Naive B cell (primary cell): ENCODE measurements at regions not wholly inside any gene's neighbourhood (a gene's known extent, or its start where the extent isn't known, plus 50 kb on each side); places are given as distances from the start of the nearest gene placed in this dataset.

ENCODE experiments used
- ATAC-seq, 2 donors: fragments of 150-1000 bp; cut with Tn5 transposase; 2 replicates each; pipeline ENCODE4 v1.10.0; 2021; ENCODE audit warnings: low read depth in 2 of 2, mild to moderate bottlenecking in 2 of 2, moderate library complexity in 2 of 2
- DNase-seq: peaks from one replicate; pipeline ENCODE4 v3.0.0; 2022
- H3K27ac Mint-ChIP-seq, 6 donors: one replicate each; pipeline ENCODE4 v1.8.0; 2020 to 2022; ENCODE audit warnings: mild to moderate bottlenecking in 6 of 6, mixed read lengths in 6 of 6, moderate library complexity in 5 of 6, inconsistent platforms in 2 of 6
- H3K27me3 Mint-ChIP-seq, 3 donors: one replicate each; pipeline ENCODE4 v1.8.0; 2021 to 2022; ENCODE audit warnings: mixed read lengths in 3 of 3, mild to moderate bottlenecking in 1 of 3
- H3K36me3 Mint-ChIP-seq, 2 donors: one replicate each; pipeline ENCODE4 v1.8.0; 2020 to 2022; ENCODE audit warnings: mixed read lengths in 2 of 2, inconsistent platforms in 1 of 2, mild to moderate bottlenecking in 1 of 2
- H3K4me1 Mint-ChIP-seq, 3 donors: one replicate each; pipeline ENCODE4 v1.8.0; 2020 to 2022; ENCODE audit warnings: mixed read lengths in 3 of 3, inconsistent platforms in 1 of 3, mild to moderate bottlenecking in 1 of 3, moderate library complexity in 1 of 3
- H3K4me3 Mint-ChIP-seq, 8 donors: one replicate each; pipeline ENCODE4 v1.8.0; 2020 to 2022; ENCODE audit warnings: mild to moderate bottlenecking in 8 of 8, mixed read lengths in 8 of 8, moderate library complexity in 8 of 8, inconsistent platforms in 2 of 8
- H3K9me3 Mint-ChIP-seq, 7 donors: one replicate each; pipeline ENCODE4 v1.8.0; 2020 to 2022; ENCODE audit warnings: mixed read lengths in 7 of 7, mild to moderate bottlenecking in 5 of 7, inconsistent platforms in 2 of 7, moderate library complexity in 1 of 7

GRCh38 chr4:43864616-43865146 lies 583.9 kb downstream of the KCTD8 start:
- Mint-ChIP-seq H3K4me3 (no peak overlapping the region), H3K27me3 (peaks cover 0 to 2% (median 0%) of the 10 kb centered on the region in 3 donors), H3K9me3 (peaks cover 0 to 4% (median 0%) of the 10 kb centered on the region in 7 donors), H3K4me1 (no peaks in the 10 kb centered on the region), H3K27ac (no peak overlapping the region), H3K36me3 (no peaks in the 10 kb centered on the region)
- no peak for ATAC-seq
- no peak for DNase-seq

GRCh38 chr4:43867908-43868307 lies 580.7 kb downstream of the KCTD8 start:
- DNase-seq (no peak), ATAC-seq (no peak)
- Mint-ChIP-seq H3K4me1 (no peaks in the 10 kb centered on the region), H3K27me3 (no peaks in the 10 kb centered on the region), H3K27ac (no peak overlapping the region), H3K9me3 (peaks cover 0 to 7% (median 3%) of the 10 kb centered on the region in 7 donors), H3K36me3 (no peaks in the 10 kb centered on the region), H3K4me3 (no peak overlapping the region)

GRCh38 chr4:43875655-43876054 lies 573.0 kb downstream of the KCTD8 start:
- DNase-seq, result no peak
- H3K36me3 Mint-ChIP-seq, result no peaks in the 10 kb centered on the region
- H3K4me3 Mint-ChIP-seq, result no peak overlapping the region
- H3K27ac Mint-ChIP-seq, result no peak overlapping the region
- ATAC-seq, result no peak
- no peaks in the 10 kb centered on the region for H3K4me1 Mint-ChIP-seq
- H3K27me3 Mint-ChIP-seq, result no peaks in the 10 kb centered on the region
- peaks cover 1 to 9% (median 3%) of the 10 kb centered on the region in 7 donors for H3K9me3 Mint-ChIP-seq

GRCh38 chr4:43882470-43882869 lies 566.1 kb downstream of the KCTD8 start:
- no peaks in the 10 kb centered on the region for H3K36me3 Mint-ChIP-seq
- peaks cover 0 to 8% (median 0%) of the 10 kb centered on the region in 7 donors for H3K9me3 Mint-ChIP-seq
- H3K4me1 Mint-ChIP-seq, result no peaks in the 10 kb centered on the region
- no peaks in the 10 kb centered on the region for H3K27me3 Mint-ChIP-seq
- no peak for ATAC-seq
- H3K27ac Mint-ChIP-seq, result no peak overlapping the region
- no peak overlapping the region for H3K4me3 Mint-ChIP-seq
- no peak for DNase-seq

GRCh38 chr4:43886196-43886595 lies 562.4 kb downstream of the KCTD8 start:
- Mint-ChIP-seq H3K9me3 (peaks cover 0 to 5% (median 0%) of the 10 kb centered on the region in 7 donors), H3K27me3 (no peaks in the 10 kb centered on the region), H3K4me1 (no peaks in the 10 kb centered on the region), H3K36me3 (no peaks in the 10 kb centered on the region), H3K27ac (no peak overlapping the region), H3K4me3 (no peak overlapping the region)
- DNase-seq (no peak), ATAC-seq (no peak)

- H3K27me3 Mint-ChIP-seq, result no peaks in the 10 kb centered on the region
- H3K36me3 Mint-ChIP-seq, result no peaks in the 10 kb centered on the region
- no peak overlapping the region for H3K27ac Mint-ChIP-seq
- H3K4me3 Mint-ChIP-seq, result no peak overlapping the region
- DNase-seq (no peak), ATAC-seq (no peak)
- no peaks in the 10 kb centered on the region for H3K4me1 Mint-ChIP-seq
- peaks cover 0 to 10% (median 4%) of the 10 kb centered on the region in 7 donors for H3K9me3 Mint-ChIP-seq
Observed at GRCh38 chr4:43898836-43899235, 549.8 kb downstream of the KCTD8 start.

- no peak overlapping the region for H3K4me3 Mint-ChIP-seq
- peaks cover 0 to 3% (median 0%) of the 10 kb centered on the region in 7 donors for H3K9me3 Mint-ChIP-seq
- H3K27ac Mint-ChIP-seq, result no peak overlapping the region
- H3K4me1 Mint-ChIP-seq, result no peaks in the 10 kb centered on the region
- H3K27me3 Mint-ChIP-seq, result no peaks in the 10 kb centered on the region
- ATAC-seq (no peak), DNase-seq (no peak)
- H3K36me3 Mint-ChIP-seq, result no peaks in the 10 kb centered on the region
Observed at GRCh38 chr4:43903456-43903855, 545.2 kb downstream of the KCTD8 start.

- H3K9me3 Mint-ChIP-seq, result peaks cover 5 to 16% (median 9%) of the 10 kb centered on the region in 7 donors
- ATAC-seq, result no peak
- H3K4me3 Mint-ChIP-seq, result no peak overlapping the region
- no peak overlapping the region for H3K27ac Mint-ChIP-seq
- H3K27me3 Mint-ChIP-seq, result no peaks in the 10 kb centered on the region
- no peaks in the 10 kb centered on the region for H3K36me3 Mint-ChIP-seq
- no peaks in the 10 kb centered on the region for H3K4me1 Mint-ChIP-seq
- DNase-seq, result no peak
Observed at GRCh38 chr4:43918377-43918776, 530.2 kb downstream of the KCTD8 start.

GRCh38 chr4:43932448-43932847 lies 516.2 kb downstream of the KCTD8 start:
- H3K27ac Mint-ChIP-seq, result no peak overlapping the region
- DNase-seq (no peak), ATAC-seq (no peak)
- no peaks in the 10 kb centered on the region for H3K4me1 Mint-ChIP-seq
- H3K27me3 Mint-ChIP-seq, result no peaks in the 10 kb centered on the region
- H3K4me3 Mint-ChIP-seq, result no peak overlapping the region
- H3K9me3 Mint-ChIP-seq, result peaks cover 0 to 4% (median 0%) of the 10 kb centered on the region in 7 donors
- H3K36me3 Mint-ChIP-seq, result no peaks in the 10 kb centered on the region

GRCh38 chr4:43943998-43944397 lies 504.6 kb downstream of the KCTD8 start:
- H3K4me3 Mint-ChIP-seq, result no peak overlapping the region
- no peaks in the 10 kb centered on the region for H3K36me3 Mint-ChIP-seq

GRCh38 chr4:43959976-43960375 lies 488.6 kb downstream of the KCTD8 start:
- ATAC-seq (no peak), DNase-seq (no peak)
- H3K4me1 Mint-ChIP-seq, result no peaks in the 10 kb centered on the region
- peaks cover 0 to 6% (median 0%) of the 10 kb centered on the region in 7 donors for H3K9me3 Mint-ChIP-seq
- H3K27ac Mint-ChIP-seq, result no peak overlapping the region
- H3K27me3 Mint-ChIP-seq, result no peaks in the 10 kb centered on the region
- H3K4me3 Mint-ChIP-seq, result no peak overlapping the region
- no peaks in the 10 kb centered on the region for H3K36me3 Mint-ChIP-seq

More at GRCh38 chr4:43943998-43944397, 504.6 kb downstream of the KCTD8 start:
- Mint-ChIP-seq H3K4me1 (no peaks in the 10 kb centered on the region), H3K9me3 (no peaks in the 10 kb centered on the region), H3K27ac (no peak overlapping the region), H3K27me3 (no peaks in the 10 kb centered on the region)
- no peak for DNase-seq
- ATAC-seq, result no peak

- H3K4me3 Mint-ChIP-seq, result no peak overlapping the region
- ATAC-seq (no peak), DNase-seq (no peak)
- H3K9me3 Mint-ChIP-seq, result peaks cover 0 to 2% (median 0%) of the 10 kb centered on the region in 7 donors
- peaks cover 0 to 4% (median 0%) of the 10 kb centered on the region in 3 donors for H3K27me3 Mint-ChIP-seq
- no peaks in the 10 kb centered on the region for H3K36me3 Mint-ChIP-seq
- no peaks in the 10 kb centered on the region for H3K4me1 Mint-ChIP-seq
- no peak overlapping the region for H3K27ac Mint-ChIP-seq
Observed at GRCh38 chr4:43968011-43968410, 480.6 kb downstream of the KCTD8 start.

GRCh38 chr4:43983610-43984009 lies 465.0 kb downstream of the KCTD8 start:
- ATAC-seq, result no peak
- Mint-ChIP-seq H3K4me1 (no peaks in the 10 kb centered on the region), H3K9me3 (peaks cover 0 to 5% (median 2%) of the 10 kb centered on the region in 7 donors), H3K27me3 (no peaks in the 10 kb centered on the region), H3K27ac (no peak overlapping the region), H3K4me3 (no peak overlapping the region), H3K36me3 (peaks cover 0 to 7% of the 10 kb centered on the region in 2 donors)
- no peak for DNase-seq

- H3K4me1 Mint-ChIP-seq, result no peaks in the 10 kb centered on the region
- peaks cover 0 to 9% (median 2%) of the 10 kb centered on the region in 7 donors for H3K9me3 Mint-ChIP-seq
- DNase-seq (no peak), ATAC-seq (no peak)
- H3K4me3 Mint-ChIP-seq, result no peak overlapping the region
- H3K36me3 Mint-ChIP-seq, result peaks cover 0 to 7% of the 10 kb centered on the region in 2 donors
- H3K27me3 Mint-ChIP-seq, result no peaks in the 10 kb centered on the region
- H3K27ac Mint-ChIP-seq, result no peak overlapping the region
Observed at GRCh38 chr4:43987331-43987944, 461.2 kb downstream of the KCTD8 start.
